NCI-H187 treated with DMSO at 0.1 percent for 48 hours (cell line): ENCODE measurements at regions not wholly inside any gene's neighbourhood (a gene's known extent, or its start where the extent isn't known, plus 50 kb on each side); places are given as distances from the start of the nearest gene placed in this dataset.
"Not testable (repeated sequence)": the region's sequence is repeated elsewhere in the genome, so short reads cannot be mapped to it uniquely, and the experiment has no call there.

ENCODE experiments used
- DNase-seq: peaks from one replicate; lab custom pipeline; 2025; lab: John Stamatoyannopoulos, UW

DNA sequence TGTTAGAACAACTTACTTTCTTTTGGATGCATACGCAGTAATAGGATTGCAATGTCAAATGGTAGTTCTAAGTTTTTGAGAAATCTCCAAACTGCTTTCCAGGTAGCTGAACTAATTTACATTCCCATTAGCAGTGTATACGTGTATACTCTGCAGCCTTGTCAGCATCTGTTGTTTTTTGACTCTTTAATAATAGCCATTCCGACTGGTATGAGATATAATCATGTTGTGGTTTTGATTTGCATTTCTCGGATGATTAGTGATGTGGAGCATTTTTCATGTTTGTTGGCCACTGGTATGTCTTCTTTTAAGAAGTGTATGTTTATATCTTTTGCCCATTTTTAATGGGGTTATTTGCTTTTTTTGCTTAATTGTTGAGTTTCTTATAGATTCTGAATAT, 76.9 kb upstream of the HNRNPA1L2 start:
- DNase-seq = not testable (repeated sequence)

DNA sequence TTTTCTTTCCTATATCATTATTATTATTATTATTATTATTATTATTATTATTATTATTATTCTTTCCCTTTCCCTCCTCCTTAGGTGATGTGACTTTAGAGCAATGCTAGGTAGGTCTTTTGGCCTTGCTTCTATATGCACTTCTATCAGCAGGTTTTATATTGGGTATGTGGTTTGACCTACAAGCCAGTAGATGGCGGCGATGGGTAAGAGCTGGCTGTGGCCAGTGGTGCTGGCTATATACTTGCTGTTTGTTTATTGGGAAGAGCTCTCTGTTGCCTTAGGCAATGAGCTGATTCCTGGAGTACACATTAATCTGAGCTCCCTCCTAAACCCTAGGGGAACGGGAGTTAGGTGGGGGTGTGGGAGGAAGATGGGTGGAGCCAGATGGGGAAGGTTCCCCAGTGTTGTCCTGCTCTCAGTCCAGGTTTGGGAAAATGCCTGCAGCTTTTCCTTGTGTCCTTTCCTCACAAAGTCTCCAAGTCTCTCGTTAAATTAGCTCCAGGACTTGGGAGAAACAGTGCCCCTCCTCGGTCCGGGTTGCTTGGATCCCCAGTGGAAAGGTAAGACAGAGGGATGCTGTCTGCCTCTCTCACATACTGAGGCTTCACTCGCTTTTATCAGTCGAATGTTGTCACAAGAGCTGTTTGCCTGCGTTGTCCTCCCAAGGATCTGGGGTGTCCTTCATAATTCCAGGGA, 72.2 kb upstream of the HNRNPA1L2 start:
- DNase-seq = peak; percentile 3

DNA sequence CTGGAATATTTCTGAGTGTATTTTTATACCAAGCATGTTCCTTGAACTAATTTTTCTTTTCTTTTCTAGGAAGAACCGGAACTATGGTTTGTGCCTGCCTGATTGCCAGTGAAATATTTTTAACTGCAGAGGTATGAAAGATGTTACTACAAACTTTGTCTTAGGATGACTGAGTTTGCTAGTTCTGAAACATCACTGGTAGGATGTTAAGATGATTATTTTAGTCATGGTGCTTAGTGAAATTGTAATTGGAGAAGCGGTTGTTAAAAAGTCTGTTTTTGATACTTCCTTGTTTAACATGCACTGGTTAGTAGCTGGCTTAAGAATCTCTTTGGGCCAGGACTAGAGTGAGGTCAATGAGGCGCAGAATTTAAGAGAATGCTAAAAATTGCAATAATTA, 71.1 kb upstream of the HNRNPA1L2 start:
- not testable (repeated sequence) for DNase-seq

DNA sequence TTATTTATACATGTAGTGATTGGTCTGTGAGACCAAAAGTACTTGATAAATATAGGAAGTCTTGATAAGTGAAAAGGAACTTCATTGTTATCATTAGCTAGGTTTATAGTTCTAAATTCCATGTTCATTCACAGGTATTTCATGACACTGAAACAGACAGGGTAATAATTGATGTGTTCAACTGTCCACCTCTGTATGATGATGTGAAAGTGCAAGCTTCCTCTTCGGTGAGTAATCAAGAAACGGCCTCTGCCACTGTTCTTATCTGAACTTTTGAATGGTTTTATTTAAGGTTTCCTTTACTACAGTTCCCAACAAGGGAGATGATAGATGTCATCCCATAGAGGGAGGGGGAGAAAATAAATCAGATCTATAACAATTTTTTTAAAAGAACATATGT, 59.3 kb upstream of the HNRNPA1L2 start:
- DNase-seq = not testable (repeated sequence)
